ENCODE measurements at regions not wholly inside any gene's neighbourhood (a gene's known extent, or its start where the extent isn't known, plus 50 kb on each side); places are given as distances from the start of the nearest gene placed in this dataset.

DNA sequence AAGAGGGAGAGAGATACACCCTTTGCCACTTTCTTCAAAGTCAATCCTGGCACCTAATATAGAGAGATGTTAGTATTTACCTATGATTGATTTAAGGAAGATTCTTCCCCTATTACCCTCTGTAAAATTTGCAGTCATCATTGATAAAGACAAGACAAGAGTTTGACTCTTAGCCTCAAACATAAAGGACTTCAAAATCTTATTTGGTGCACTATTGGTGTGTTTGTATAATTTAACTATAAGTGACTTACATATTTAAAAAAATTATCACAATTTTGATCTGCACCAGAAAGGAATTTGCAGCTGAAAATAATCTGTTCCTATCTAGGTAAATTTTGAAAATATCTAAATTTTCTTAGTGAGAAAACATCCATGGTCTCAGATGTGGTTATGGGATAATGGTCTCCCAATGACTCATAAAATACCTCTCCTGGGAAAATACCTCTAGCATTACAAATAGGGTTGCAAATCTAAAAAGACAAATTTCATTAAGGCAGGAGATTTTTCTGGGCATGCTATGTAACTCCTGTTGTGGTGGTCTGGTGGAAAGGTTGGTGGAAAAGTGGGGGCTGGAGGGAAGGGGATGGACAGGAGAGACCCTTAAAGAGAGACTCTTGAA, 173.6 kb upstream of the MED14 start:
- Histone ChIP-seq H3K27ac (ENCODE audit: low read length) (no peak overlapping the region), H3K79me2 (ENCODE audit: low read length) (no peaks in the 10 kb centered on the region), H3K27me3 (ENCODE audit: low read depth, low read length) (no peaks in the 10 kb centered on the region), H4K20me1 (ENCODE audit: insufficient read depth, low read length) (no peaks in the 10 kb centered on the region), H3K4me3 (ENCODE audit: low read length) (no peak overlapping the region), H3K4me2 (ENCODE audit: low read length) (no peak overlapping the region), H3K4me1 (ENCODE audit: low read length) (peaks cover 7% of the 10 kb centered on the region; the same call in 1 of the 2 replicates), H3K9me3 (ENCODE audit: insufficient read depth, low read length) (no peaks in the 10 kb centered on the region), H2AFZ (ENCODE audit: low read depth, low read length) (no peak overlapping the region), H3K36me3 (replicated peaks; ENCODE audit: low read depth, low read length) (no peaks in the 10 kb centered on the region), H3K9ac (ENCODE audit: low read length) (no peak overlapping the region)
- TF ChIP-seq, protein P1, sequence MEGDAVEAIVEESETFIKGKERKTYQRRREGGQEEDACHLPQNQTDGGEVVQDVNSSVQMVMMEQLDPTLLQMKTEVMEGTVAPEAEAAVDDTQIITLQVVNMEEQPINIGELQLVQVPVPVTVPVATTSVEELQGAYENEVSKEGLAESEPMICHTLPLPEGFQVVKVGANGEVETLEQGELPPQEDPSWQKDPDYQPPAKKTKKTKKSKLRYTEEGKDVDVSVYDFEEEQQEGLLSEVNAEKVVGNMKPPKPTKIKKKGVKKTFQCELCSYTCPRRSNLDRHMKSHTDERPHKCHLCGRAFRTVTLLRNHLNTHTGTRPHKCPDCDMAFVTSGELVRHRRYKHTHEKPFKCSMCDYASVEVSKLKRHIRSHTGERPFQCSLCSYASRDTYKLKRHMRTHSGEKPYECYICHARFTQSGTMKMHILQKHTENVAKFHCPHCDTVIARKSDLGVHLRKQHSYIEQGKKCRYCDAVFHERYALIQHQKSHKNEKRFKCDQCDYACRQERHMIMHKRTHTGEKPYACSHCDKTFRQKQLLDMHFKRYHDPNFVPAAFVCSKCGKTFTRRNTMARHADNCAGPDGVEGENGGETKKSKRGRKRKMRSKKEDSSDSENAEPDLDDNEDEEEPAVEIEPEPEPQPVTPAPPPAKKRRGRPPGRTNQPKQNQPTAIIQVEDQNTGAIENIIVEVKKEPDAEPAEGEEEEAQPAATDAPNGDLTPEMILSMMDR (IDR thresholded peaks at IDR 0.05; ENCODE audit: low read depth, low read length), result no peak

DNA sequence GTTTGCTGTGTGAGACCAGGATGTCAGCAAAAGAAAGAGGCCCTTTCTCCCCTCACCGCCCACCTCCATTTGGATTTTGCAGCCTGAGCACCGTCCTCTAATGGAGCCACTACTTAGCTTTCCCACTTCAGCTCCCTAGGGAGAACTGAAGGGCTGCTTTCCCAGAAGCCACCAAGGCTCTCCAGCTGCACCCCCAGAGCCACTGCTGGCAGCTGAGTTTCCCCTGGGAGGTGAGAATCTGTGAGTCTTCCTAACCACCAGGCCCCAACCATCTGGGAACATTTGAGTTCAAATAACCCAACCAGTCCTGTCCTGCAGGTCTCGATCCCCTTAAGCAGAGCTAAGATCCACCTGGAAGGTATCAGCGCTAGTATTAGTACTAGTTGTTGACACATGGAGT, 173.1 kb upstream of the USP9X start:
- no peak overlapping the region for H3K9ac ChIP-seq (ENCODE audit: low read length)
- H3K4me1 ChIP-seq (ENCODE audit: low read length), result peaks cover 7% of the 10 kb centered on the region; the same call in 1 of the 2 replicates
- no peak overlapping the region for H3K4me3 ChIP-seq (ENCODE audit: low read length)
- H3K27ac ChIP-seq (ENCODE audit: low read length), result no peak overlapping the region
- H2AFZ ChIP-seq (ENCODE audit: low read depth, low read length), result no peak overlapping the region
- TF ChIP-seq, protein P1 (IDR thresholded peaks at IDR 0.05; ENCODE audit: low read depth, low read length), result no peak
- TF ChIP-seq EZH2phosphoT487 (IDR thresholded peaks at IDR 0.05; ENCODE audit: low read depth), result no peak
- H3K4me2 ChIP-seq (ENCODE audit: low read length), result no peak overlapping the region
- H3K9me3 ChIP-seq (ENCODE audit: insufficient read depth, low read length), result no peaks in the 10 kb centered on the region
- no peaks in the 10 kb centered on the region for H3K27me3 ChIP-seq (ENCODE audit: low read depth, low read length)
- H3K79me2 ChIP-seq (ENCODE audit: low read length), result no peaks in the 10 kb centered on the region
- H3K36me3 ChIP-seq (replicated peaks; ENCODE audit: low read depth, low read length), result no peaks in the 10 kb centered on the region
- no peaks in the 10 kb centered on the region for H4K20me1 ChIP-seq (ENCODE audit: insufficient read depth, low read length)

DNA sequence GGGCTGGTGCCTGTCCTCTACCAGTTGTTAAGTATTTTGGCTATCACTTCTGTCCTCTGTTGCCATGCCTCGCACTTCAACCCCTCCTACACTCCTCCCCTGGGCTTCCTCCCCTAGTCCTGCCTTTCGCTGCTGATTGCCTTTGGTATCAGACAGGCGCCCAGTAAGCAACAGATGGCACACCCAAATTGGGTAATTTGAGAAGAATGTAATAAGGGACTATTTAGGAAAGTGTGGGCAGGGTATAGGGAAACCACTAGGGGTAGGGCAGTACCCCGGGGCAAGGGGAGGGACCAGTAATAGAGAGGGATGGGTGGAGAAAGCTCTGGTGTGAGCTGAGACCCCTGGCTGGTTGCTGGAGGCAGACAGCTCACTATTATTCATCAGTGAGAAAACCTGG, 172.7 kb upstream of the USP9X start:
- Histone ChIP-seq H3K4me1 (ENCODE audit: low read length) (peaks cover 6% of the 10 kb centered on the region; the same call in 1 of the 2 replicates), H3K36me3 (replicated peaks; ENCODE audit: low read depth, low read length) (no peaks in the 10 kb centered on the region), H2AFZ (ENCODE audit: low read depth, low read length) (no peak overlapping the region), H3K9ac (ENCODE audit: low read length) (no peak overlapping the region), H4K20me1 (ENCODE audit: insufficient read depth, low read length) (no peaks in the 10 kb centered on the region), H3K27me3 (ENCODE audit: low read depth, low read length) (no peaks in the 10 kb centered on the region), H3K79me2 (ENCODE audit: low read length) (no peaks in the 10 kb centered on the region), H3K9me3 (ENCODE audit: insufficient read depth, low read length) (no peaks in the 10 kb centered on the region), H3K4me2 (ENCODE audit: low read length) (no peak overlapping the region), H3K4me3 (ENCODE audit: low read length) (no peak overlapping the region), H3K27ac (ENCODE audit: low read length) (no peak overlapping the region)
- TF ChIP-seq, protein P1 (IDR thresholded peaks at IDR 0.05; ENCODE audit: low read depth, low read length), result no peak
- no peak for TF ChIP-seq EZH2phosphoT487 (IDR thresholded peaks at IDR 0.05; ENCODE audit: low read depth)

DNA sequence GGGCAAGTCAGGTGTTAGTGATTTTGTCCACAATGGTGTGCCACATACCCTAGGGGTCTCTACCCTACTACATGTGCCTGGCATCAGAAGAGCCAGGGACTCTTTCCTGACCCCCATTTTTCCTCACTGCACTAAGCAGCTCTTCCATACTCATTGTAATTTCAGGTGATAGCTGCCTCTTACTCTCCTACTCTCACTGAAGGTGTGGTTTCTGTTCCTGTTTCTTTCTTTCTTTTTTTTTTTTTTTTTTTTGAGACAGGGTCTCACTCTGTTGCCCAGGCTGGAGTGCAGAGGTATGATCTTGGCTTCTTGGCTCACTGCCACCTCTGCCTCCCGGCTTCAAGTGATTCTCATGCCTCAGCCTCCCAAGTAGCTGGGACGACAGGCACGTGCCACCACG, 164.9 kb upstream of the USP9X start:
- Histone ChIP-seq H3K27me3 (ENCODE audit: low read depth, low read length) (no peaks in the 10 kb centered on the region), H3K9me3 (ENCODE audit: insufficient read depth, low read length) (peaks cover 5% of the 10 kb centered on the region), H4K20me1 (ENCODE audit: insufficient read depth, low read length) (no peaks in the 10 kb centered on the region), H2AFZ (ENCODE audit: low read depth, low read length) (no peak overlapping the region), H3K4me2 (ENCODE audit: low read length) (no peak overlapping the region), H3K9ac (ENCODE audit: low read length) (no peak overlapping the region), H3K36me3 (replicated peaks; ENCODE audit: low read depth, low read length) (no peaks in the 10 kb centered on the region), H3K4me1 (ENCODE audit: low read length) (no peaks in the 10 kb centered on the region; the same call in 1 of the 2 replicates), H3K27ac (ENCODE audit: low read length) (no peak overlapping the region), H3K79me2 (ENCODE audit: low read length) (no peaks in the 10 kb centered on the region), H3K4me3 (ENCODE audit: low read length) (no peak overlapping the region)
- no peak for TF ChIP-seq EZH2phosphoT487 (IDR thresholded peaks at IDR 0.05; ENCODE audit: low read depth)
- TF ChIP-seq, protein P1 (IDR thresholded peaks at IDR 0.05; ENCODE audit: low read depth, low read length), result no peak
